H9 (cell line): ENCODE measurements at regions not wholly inside any gene's neighbourhood (a gene's known extent, or its start where the extent isn't known, plus 50 kb on each side); places are given as distances from the start of the nearest gene placed in this dataset.

Source experiments
- DNase-seq: peaks from one replicate; pipeline ENCODE4 v3.0.0-alpha.2; 2017
- H2AFZ ChIP-seq: one replicate; pipeline ENCODE4 v1.6.1; 2013; ENCODE audit warnings: mild to moderate bottlenecking, low read length, control low read depth, moderate library complexity
- H2AK5ac ChIP-seq: 2 replicates; pipeline ENCODE4 v1.6.1; 2013; ENCODE audit warnings: low read length, control low read depth, mixed read lengths; ENCODE audit not compliant: insufficient read length
- H2BK120ac ChIP-seq: one replicate; pipeline ENCODE4 v1.6.1; 2013; ENCODE audit warnings: low read depth, mild to moderate bottlenecking, low read length, control low read depth, inconsistent platforms; ENCODE audit not compliant: poor library complexity, severe bottlenecking
- H2BK12ac ChIP-seq: 2 replicates; pipeline ENCODE4 v1.6.1; 2013; ENCODE audit warnings: low read length, control low read depth, mixed read lengths, low read depth; ENCODE audit not compliant: insufficient read length
- H2BK15ac ChIP-seq: 2 replicates; pipeline ENCODE4 v1.6.1; 2013; ENCODE audit warnings: low read depth, low read length, control low read depth
- H2BK20ac ChIP-seq: one replicate; pipeline ENCODE4 v1.6.1; 2013; ENCODE audit warnings: low read depth, mild to moderate bottlenecking, low read length, control low read depth, inconsistent platforms; ENCODE audit not compliant: poor library complexity, severe bottlenecking
- H2BK5ac ChIP-seq: 2 replicates; pipeline ENCODE4 v1.6.1; 2013; ENCODE audit warnings: low read length, control low read depth, mixed read lengths; ENCODE audit not compliant: insufficient read length
- H3K14ac ChIP-seq: 2 replicates; pipeline ENCODE4 v1.6.1; 2013; ENCODE audit warnings: low read length, control low read depth; ENCODE audit not compliant: insufficient read depth
- H3K18ac ChIP-seq: 2 replicates; pipeline ENCODE4 v1.6.1; 2013; ENCODE audit warnings: low read depth, mild to moderate bottlenecking, mixed read lengths, low read length, control low read depth; ENCODE audit not compliant: insufficient read length
- H3K23ac ChIP-seq: 2 replicates; pipeline ENCODE4 v1.6.1; 2013; ENCODE audit warnings: low read length, control low read depth, mixed read lengths, low read depth; ENCODE audit not compliant: insufficient read length
- H3K23me2 ChIP-seq: 2 replicates; pipeline ENCODE4 v1.6.1; 2013; ENCODE audit warnings: low read depth, mild to moderate bottlenecking, mixed read lengths, low read length, control low read depth; ENCODE audit not compliant: insufficient read length, poor library complexity, severe bottlenecking
- H3K27ac ChIP-seq: 2 replicates; pipeline ENCODE4 v1.5.1; 2013; ENCODE audit warnings: low read length, control low read depth, mixed read lengths, low read depth; ENCODE audit not compliant: insufficient read length
- H3K27me3 ChIP-seq: 2 replicates; pipeline ENCODE4 v1.6.1; 2013; ENCODE audit warnings: low read length, control low read depth, inconsistent platforms; ENCODE audit not compliant: insufficient read depth
- H3K4ac ChIP-seq: 2 replicates; pipeline ENCODE4 v1.6.1; 2013; ENCODE audit warnings: low read depth, mild to moderate bottlenecking, control low read depth, inconsistent platforms, low read length, moderate library complexity
- H3K4me1 ChIP-seq: 2 replicates; pipeline ENCODE4 v1.6.1; 2013; ENCODE audit warnings: low read length, control low read depth, inconsistent platforms; ENCODE audit not compliant: insufficient read depth
- H3K4me2 ChIP-seq: 2 replicates; pipeline ENCODE4 v1.6.1; 2013; ENCODE audit warnings: low read length, control low read depth, mixed read lengths; ENCODE audit not compliant: insufficient read length, insufficient read depth
- H3K56ac ChIP-seq: 2 replicates; pipeline ENCODE4 v1.6.1; 2013; ENCODE audit warnings: low read depth, mild to moderate bottlenecking, mixed read lengths, low read length, control low read depth; ENCODE audit not compliant: insufficient read length
- H3K79me1 ChIP-seq: 2 replicates; pipeline ENCODE4 v1.6.1; 2013; ENCODE audit warnings: low read depth, mild to moderate bottlenecking, moderate library complexity, low read length, control low read depth, inconsistent platforms; ENCODE audit not compliant: insufficient read depth, poor library complexity, severe bottlenecking
- H3K79me2 ChIP-seq: 2 replicates; pipeline ENCODE4 v1.6.1; 2013; ENCODE audit warnings: low read length, control low read depth, inconsistent platforms; ENCODE audit not compliant: insufficient read depth
- H3K9ac ChIP-seq: 2 replicates; pipeline ENCODE4 v1.6.1; 2013; ENCODE audit warnings: low read length, control low read depth, mixed read lengths; ENCODE audit not compliant: insufficient read length; ENCODE audit errors: extremely low read depth
- H3K9me3 ChIP-seq: one replicate; pipeline ENCODE4 v1.6.1; 2013; ENCODE audit warnings: low read depth, low read length, inconsistent platforms; ENCODE audit not compliant: control insufficient read depth
- H3T11ph ChIP-seq: one replicate; pipeline ENCODE4 v1.6.1; 2013; ENCODE audit warnings: mild to moderate bottlenecking, low read length, control low read depth, inconsistent platforms
- H4K20me1 ChIP-seq: one replicate; pipeline ENCODE4 v1.6.1; 2013; ENCODE audit not compliant: control insufficient read depth, insufficient read length, insufficient read depth
- H4K5ac ChIP-seq: 2 replicates; pipeline ENCODE4 v1.6.1; 2013; ENCODE audit warnings: low read depth, mild to moderate bottlenecking, mixed read lengths, low read length, control low read depth; ENCODE audit not compliant: insufficient read length
- H4K8ac ChIP-seq: replicated peaks from 2 replicates; pipeline ENCODE4 v1.6.1; 2013; ENCODE audit warnings: low read length, control low read depth, mixed read lengths, low read depth; ENCODE audit not compliant: insufficient read length
- H4K91ac ChIP-seq: 2 replicates; pipeline ENCODE4 v1.6.1; 2013; ENCODE audit warnings: low read depth, mild to moderate bottlenecking, moderate library complexity, mixed read lengths, low read length, control low read depth; ENCODE audit not compliant: insufficient read length
- H3K27ac Mint-ChIP-seq, 3 experiments: 2 replicates in 2 of 3; 3 replicates in 1 of 3; pipeline ENCODE4 v1.8.0; 2020 to 2021; ENCODE audit warnings: mixed read lengths in 3 of 3, mild to moderate bottlenecking in 1 of 3, moderate library complexity in 1 of 3
- H3K27me3 Mint-ChIP-seq: 2 replicates; pipeline ENCODE4 v1.8.0; 2021; ENCODE audit warnings: low read depth, mild to moderate bottlenecking, moderate library complexity, mixed read lengths
- H3K36me3 Mint-ChIP-seq, 3 experiments: 2 replicates in 2 of 3; 3 replicates in 1 of 3; pipeline ENCODE4 v1.8.0; 2020 to 2021; ENCODE audit warnings: low read depth in 3 of 3, mixed read lengths in 3 of 3; ENCODE audit not compliant: insufficient read depth in 1 of 3
- H3K4me1 Mint-ChIP-seq, 2 experiments: 2 replicates each; pipeline ENCODE4 v1.8.0; 2020; ENCODE audit warnings: mixed read lengths in 2 of 2
- H3K4me3 Mint-ChIP-seq, 2 experiments: 2 replicates in 1 of 2; 3 replicates in 1 of 2; pipeline ENCODE4 v1.8.0; 2020 to 2021; ENCODE audit warnings: mild to moderate bottlenecking in 2 of 2, mixed read lengths in 2 of 2, moderate library complexity in 1 of 2
- H3K9me3 Mint-ChIP-seq, 2 experiments: 2 replicates in 1 of 2; 3 replicates in 1 of 2; pipeline ENCODE4 v1.8.0; 2020; ENCODE audit warnings: mild to moderate bottlenecking in 2 of 2, mixed read lengths in 2 of 2, moderate library complexity in 1 of 2
- WGBS: extraction: QIAGEN DNeasy Blood & Tissue Kit; methylation state at CpG from one replicate; pipeline ENCODE4 v1.1.7; 2013; ENCODE audit warnings: missing lambda C conversion rate, low lambda C conversion rate, mixed read lengths; ENCODE audit not compliant: insufficient read length; ENCODE audit errors: extremely low coverage; 5-methylcytosine and 5-hydroxymethylcytosine counted together
- TF ChIP-seq, protein P1 (sequence below): fragments of 200-600 bp; sonication (generic); conservative IDR thresholded peaks from 3 replicates; pipeline ENCODE4 v1.8.0; 2021; ENCODE audit warnings: antibody characterized with exemption, mild to moderate bottlenecking

DNA sequence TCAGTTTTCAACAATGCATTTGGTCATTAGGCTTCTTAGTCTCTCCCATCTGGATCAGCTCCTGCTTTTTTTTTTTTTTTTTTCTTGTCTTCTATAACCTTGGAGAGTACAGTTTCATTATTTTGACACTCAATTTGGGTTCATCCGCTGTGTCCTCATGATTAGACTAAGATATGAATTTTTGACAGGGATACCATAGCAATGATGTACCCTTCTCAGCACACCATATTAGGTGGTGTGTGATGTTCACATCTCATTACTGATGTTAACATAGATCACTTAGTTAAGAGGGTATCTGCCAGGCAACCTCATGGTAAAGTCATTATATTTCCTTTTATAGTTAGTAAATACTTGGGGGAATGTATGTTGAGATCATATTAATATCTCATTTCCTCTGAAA, 445.5 kb upstream of the IGFBP3 start:
- no peak overlapping the region for H3K4me3 Mint-ChIP-seq
- H3K56ac ChIP-seq: no peak overlapping the region
- no peak overlapping the region for H4K5ac ChIP-seq
- no peaks in the 10 kb centered on the region; the same call in 1 of the 2 replicates for H3K27me3 Mint-ChIP-seq
- H3K79me2 ChIP-seq: no peaks in the 10 kb centered on the region
- peaks cover 0 to 10% (median 0%) of the 10 kb centered on the region in 3 experiments; a peak in 2 of 7 replicates for H3K36me3 Mint-ChIP-seq
- no peak overlapping the region for H4K91ac ChIP-seq
- H2BK5ac ChIP-seq: no peak overlapping the region
- H2AK5ac ChIP-seq: no peak overlapping the region
- H3K4me1 ChIP-seq: no peaks in the 10 kb centered on the region
- DNase-seq: no peak
- H3K23me2 ChIP-seq: no peaks in the 10 kb centered on the region
- H3K4ac ChIP-seq: no peak overlapping the region
- no peaks in the 10 kb centered on the region for H3K27me3 ChIP-seq
- 0 out of 4 replicates have a peak, but pooled peaks cover 0 to 3% of the 10 kb centered on the region in 2 experiments for H3K4me1 Mint-ChIP-seq
- no peaks in the 10 kb centered on the region for H3K79me1 ChIP-seq
- no peak overlapping the region for H2BK120ac ChIP-seq
- WGBS: no CpG with 5 or more reads among the region's 1 CpG
- no peak overlapping the region for H3K18ac ChIP-seq
- no peak overlapping the region for H3K23ac ChIP-seq
- TF ChIP-seq, protein P1, sequence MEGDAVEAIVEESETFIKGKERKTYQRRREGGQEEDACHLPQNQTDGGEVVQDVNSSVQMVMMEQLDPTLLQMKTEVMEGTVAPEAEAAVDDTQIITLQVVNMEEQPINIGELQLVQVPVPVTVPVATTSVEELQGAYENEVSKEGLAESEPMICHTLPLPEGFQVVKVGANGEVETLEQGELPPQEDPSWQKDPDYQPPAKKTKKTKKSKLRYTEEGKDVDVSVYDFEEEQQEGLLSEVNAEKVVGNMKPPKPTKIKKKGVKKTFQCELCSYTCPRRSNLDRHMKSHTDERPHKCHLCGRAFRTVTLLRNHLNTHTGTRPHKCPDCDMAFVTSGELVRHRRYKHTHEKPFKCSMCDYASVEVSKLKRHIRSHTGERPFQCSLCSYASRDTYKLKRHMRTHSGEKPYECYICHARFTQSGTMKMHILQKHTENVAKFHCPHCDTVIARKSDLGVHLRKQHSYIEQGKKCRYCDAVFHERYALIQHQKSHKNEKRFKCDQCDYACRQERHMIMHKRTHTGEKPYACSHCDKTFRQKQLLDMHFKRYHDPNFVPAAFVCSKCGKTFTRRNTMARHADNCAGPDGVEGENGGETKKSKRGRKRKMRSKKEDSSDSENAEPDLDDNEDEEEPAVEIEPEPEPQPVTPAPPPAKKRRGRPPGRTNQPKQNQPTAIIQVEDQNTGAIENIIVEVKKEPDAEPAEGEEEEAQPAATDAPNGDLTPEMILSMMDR: no peak
- no peak overlapping the region for H2BK20ac ChIP-seq
- H2BK12ac ChIP-seq: no peak overlapping the region
- no peaks in the 10 kb centered on the region for H4K20me1 ChIP-seq
- no peak overlapping the region for H3K4me2 ChIP-seq
- no peak overlapping the region for H2AFZ ChIP-seq
- peaks cover 4 to 10% of the 10 kb centered on the region in 2 experiments; a peak in 4 of 5 replicates for H3K9me3 Mint-ChIP-seq
- no peak overlapping the region for H2BK15ac ChIP-seq
- no peak overlapping the region for H3K27ac Mint-ChIP-seq
- H3K27ac ChIP-seq: no peak overlapping the region
- H3K9me3 ChIP-seq: no peaks in the 10 kb centered on the region
- H4K8ac ChIP-seq: no peak overlapping the region
- no peak overlapping the region for H3T11ph ChIP-seq
- no peak overlapping the region for H3K14ac ChIP-seq
- no peak overlapping the region for H3K9ac ChIP-seq
